ENCODE measurements at regions not wholly inside any gene's neighbourhood (a gene's known extent, or its start where the extent isn't known, plus 50 kb on each side); places are given as distances from the start of the nearest gene placed in this dataset.

- Histone ChIP-seq H3K27me3 (ENCODE audit: control insufficient read depth, insufficient read depth, low read length) (no peaks in the 10 kb centered on the region), H3K9ac (ENCODE audit: insufficient read depth, low read length) (no peak overlapping the region), H3K4me1 (ENCODE audit: control insufficient read depth, extremely low read depth, insufficient read depth, low read length) (no peaks in the 10 kb centered on the region), H3K36me3 (ENCODE audit: control insufficient read depth, insufficient read depth, low read length) (no peaks in the 10 kb centered on the region), H3K79me2 (ENCODE audit: control insufficient read depth, insufficient read depth, low read length) (no peaks in the 10 kb centered on the region), H3K4me2 (ENCODE audit: extremely low read depth, insufficient read depth, low read length) (no peak overlapping the region), H3K4me3 (replicated peaks in 1 of 4; ENCODE audit: control extremely low read depth in 1 of 4, insufficient read depth in 1 of 4, low read depth in 3 of 4, low read length in 4 of 4) (no peak overlapping the region), H4K20me1 (ENCODE audit: control insufficient read depth, extremely low read depth, insufficient read depth, low read length) (no peaks in the 10 kb centered on the region), H3K27ac (ENCODE audit: insufficient read depth, low read length) (no peak overlapping the region), H3K9me3 (ENCODE audit: control insufficient read depth, insufficient read depth, low read depth, low read length) (no peaks in the 10 kb centered on the region), H2AFZ (ENCODE audit: low read length) (no peak overlapping the region)
- TF ChIP-seq EZH2 (IDR thresholded peaks at IDR 0.05; ENCODE audit: low read length, missing control alignments) (no peak), CTCF (conservative IDR thresholded peaks at IDR 0.05 in 1 of 2, IDR thresholded peaks at IDR 0.05 in 1 of 2; ENCODE audit: low read depth in 1 of 2, low read length in 2 of 2) (no peak)
- DNase-seq (ENCODE audit: low read depth in 2 of 2): no peak
These were observed 249.6 kb downstream of the SOD2 start for GRCh38 chr6:159443417-159443920.

GRCh38 chr6:159441704-159441981 is 251.4 kb downstream of the SOD2 start:
- Histone ChIP-seq H3K9ac (ENCODE audit: insufficient read depth, low read length) (no peak overlapping the region), H3K4me2 (ENCODE audit: extremely low read depth, insufficient read depth, low read length) (no peak overlapping the region), H3K4me3 (replicated peaks in 1 of 4; ENCODE audit: control extremely low read depth in 1 of 4, insufficient read depth in 1 of 4, low read depth in 3 of 4, low read length in 4 of 4) (no peak overlapping the region), H3K36me3 (ENCODE audit: control insufficient read depth, insufficient read depth, low read length) (no peaks in the 10 kb centered on the region), H4K20me1 (ENCODE audit: control insufficient read depth, extremely low read depth, insufficient read depth, low read length) (no peaks in the 10 kb centered on the region), H2AFZ (ENCODE audit: low read length) (no peak overlapping the region), H3K4me1 (ENCODE audit: control insufficient read depth, extremely low read depth, insufficient read depth, low read length) (no peaks in the 10 kb centered on the region), H3K9me3 (ENCODE audit: control insufficient read depth, insufficient read depth, low read depth, low read length) (no peaks in the 10 kb centered on the region), H3K27ac (ENCODE audit: insufficient read depth, low read length) (no peak overlapping the region), H3K27me3 (ENCODE audit: control insufficient read depth, insufficient read depth, low read length) (no peaks in the 10 kb centered on the region), H3K79me2 (ENCODE audit: control insufficient read depth, insufficient read depth, low read length) (no peaks in the 10 kb centered on the region)
- no peak for DNase-seq (ENCODE audit: low read depth in 2 of 2)
- TF ChIP-seq EZH2 (IDR thresholded peaks at IDR 0.05; ENCODE audit: low read length, missing control alignments) (no peak), CTCF (conservative IDR thresholded peaks at IDR 0.05 in 1 of 2, IDR thresholded peaks at IDR 0.05 in 1 of 2; ENCODE audit: low read depth in 1 of 2, low read length in 2 of 2) (no peak)

GRCh38 chr6:159440911-159441703 is 251.9 kb downstream of the SOD2 start:
- Histone ChIP-seq H3K27me3 (ENCODE audit: control insufficient read depth, insufficient read depth, low read length) (no peaks in the 10 kb centered on the region), H3K4me3 (replicated peaks in 1 of 4; ENCODE audit: control extremely low read depth in 1 of 4, insufficient read depth in 1 of 4, low read depth in 3 of 4, low read length in 4 of 4) (no peak overlapping the region), H3K4me1 (ENCODE audit: control insufficient read depth, extremely low read depth, insufficient read depth, low read length) (no peaks in the 10 kb centered on the region), H3K27ac (ENCODE audit: insufficient read depth, low read length) (no peak overlapping the region), H3K36me3 (ENCODE audit: control insufficient read depth, insufficient read depth, low read length) (no peaks in the 10 kb centered on the region), H3K9ac (ENCODE audit: insufficient read depth, low read length) (no peak overlapping the region), H3K4me2 (ENCODE audit: extremely low read depth, insufficient read depth, low read length) (no peak overlapping the region), H3K79me2 (ENCODE audit: control insufficient read depth, insufficient read depth, low read length) (no peaks in the 10 kb centered on the region), H4K20me1 (ENCODE audit: control insufficient read depth, extremely low read depth, insufficient read depth, low read length) (no peaks in the 10 kb centered on the region), H3K9me3 (ENCODE audit: control insufficient read depth, insufficient read depth, low read depth, low read length) (no peaks in the 10 kb centered on the region), H2AFZ (ENCODE audit: low read length) (no peak overlapping the region)
- TF ChIP-seq CTCF (conservative IDR thresholded peaks at IDR 0.05 in 1 of 2, IDR thresholded peaks at IDR 0.05 in 1 of 2; ENCODE audit: low read depth in 1 of 2, low read length in 2 of 2) (no peak), EZH2 (IDR thresholded peaks at IDR 0.05; ENCODE audit: low read length, missing control alignments) (no peak)
- peak in 1 of 2 donors; percentile 27 for DNase-seq (ENCODE audit: low read depth in 2 of 2)
